Effector memory CD8-positive, alpha-beta T cell (primary cell): ENCODE measurements at regions not wholly inside any gene's neighbourhood (a gene's known extent, or its start where the extent isn't known, plus 50 kb on each side); places are given as distances from the start of the nearest gene placed in this dataset.
"Not testable (repeated sequence)": the region's sequence is repeated elsewhere in the genome, so short reads cannot be mapped to it uniquely, and the experiment has no call there.

Experiments
- ATAC-seq: fragments of 150-1000 bp; cut with Tn5 transposase; replicated peaks from 2 replicates; pipeline ENCODE4 v1.10.0; 2021; ENCODE audit warnings: mild to moderate bottlenecking, moderate library complexity
- DNase-seq, 3 experiments: peaks; one replicate each; pipeline ENCODE4 v3.0.0; 2021
- H3K27ac Mint-ChIP-seq, 2 donors: one replicate each; pipeline ENCODE4 v1.8.0; 2022; ENCODE audit warnings: mild to moderate bottlenecking in 2 of 2, mixed read lengths in 2 of 2, moderate library complexity in 2 of 2
- H3K27me3 Mint-ChIP-seq, 2 donors: one replicate each; pipeline ENCODE4 v1.8.0; 2022; ENCODE audit warnings: mixed read lengths in 2 of 2
- H3K36me3 Mint-ChIP-seq: one replicate; pipeline ENCODE4 v1.8.0; 2022; ENCODE audit warnings: mild to moderate bottlenecking, moderate library complexity, mixed read lengths; ENCODE audit not compliant: insufficient read depth
- H3K4me1 Mint-ChIP-seq, 2 donors: one replicate each; pipeline ENCODE4 v1.8.0; 2022; ENCODE audit warnings: low read depth in 2 of 2, mixed read lengths in 2 of 2
- H3K4me3 Mint-ChIP-seq, 2 donors: one replicate each; pipeline ENCODE4 v1.8.0; 2022; ENCODE audit warnings: mild to moderate bottlenecking in 2 of 2, mixed read lengths in 2 of 2, moderate library complexity in 2 of 2
- H3K9me3 Mint-ChIP-seq, 2 donors: one replicate each; pipeline ENCODE4 v1.8.0; 2022; ENCODE audit warnings: mixed read lengths in 2 of 2

- no peak overlapping the region for H3K4me3 Mint-ChIP-seq
- no peak for ATAC-seq
Measured at GRCh38 chr5:115453391-115454095, 91.0 kb downstream of the FEM1C start.

GRCh38 chr5:115452536-115453235 lies 91.9 kb downstream of the FEM1C start:
- ATAC-seq (no peak), DNase-seq (no peak)
- Mint-ChIP-seq H3K9me3 (no peaks in the 10 kb centered on the region), H3K4me1 (no peaks in the 10 kb centered on the region), H3K4me3 (no peak overlapping the region), H3K36me3 (no peaks in the 10 kb centered on the region), H3K27me3 (no peaks in the 10 kb centered on the region), H3K27ac (no peak overlapping the region)

More at GRCh38 chr5:115453391-115454095, 91.0 kb downstream of the FEM1C start:
- no peak overlapping the region for H3K27ac Mint-ChIP-seq
- no peaks in the 10 kb centered on the region for H3K9me3 Mint-ChIP-seq
- DNase-seq, result no peak
- no peaks in the 10 kb centered on the region for H3K36me3 Mint-ChIP-seq
- no peaks in the 10 kb centered on the region for H3K4me1 Mint-ChIP-seq
- H3K27me3 Mint-ChIP-seq, result no peaks in the 10 kb centered on the region

- Mint-ChIP-seq H3K4me1 (no peaks in the 10 kb centered on the region), H3K9me3 (no peaks in the 10 kb centered on the region), H3K36me3 (no peaks in the 10 kb centered on the region), H3K27me3 (no peaks in the 10 kb centered on the region), H3K27ac (no peak overlapping the region), H3K4me3 (no peak overlapping the region)
- ATAC-seq, result no peak
- no peak for DNase-seq
Measured at GRCh38 chr5:115452083-115452482, 92.5 kb downstream of the FEM1C start.

DNA sequence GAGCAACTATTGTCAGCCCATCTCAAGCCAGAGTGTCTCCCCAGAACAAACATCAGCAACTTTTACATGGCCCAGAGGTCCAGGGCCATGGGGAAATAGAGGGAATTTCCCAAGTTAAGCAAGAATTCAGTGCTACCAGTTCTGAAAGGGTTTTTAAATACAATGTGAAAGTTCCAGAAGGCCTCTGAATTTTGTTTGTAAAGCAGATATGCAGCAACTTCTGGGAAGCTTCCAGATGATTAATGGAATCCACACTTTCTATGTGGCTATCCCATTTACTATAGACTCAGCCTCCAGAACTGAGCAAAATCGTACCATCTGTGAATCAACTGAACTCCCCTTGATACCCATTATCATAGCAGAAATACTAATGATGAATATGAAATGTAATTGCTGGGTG lies 93.8 kb downstream of the FEM1C start:
- Mint-ChIP-seq H3K4me3 (no peak overlapping the region), H3K27me3 (no peaks in the 10 kb centered on the region), H3K36me3 (no peaks in the 10 kb centered on the region), H3K27ac (no peak overlapping the region), H3K9me3 (no peaks in the 10 kb centered on the region), H3K4me1 (no peaks in the 10 kb centered on the region)
- ATAC-seq, result no peak
- DNase-seq, result no peak

DNA sequence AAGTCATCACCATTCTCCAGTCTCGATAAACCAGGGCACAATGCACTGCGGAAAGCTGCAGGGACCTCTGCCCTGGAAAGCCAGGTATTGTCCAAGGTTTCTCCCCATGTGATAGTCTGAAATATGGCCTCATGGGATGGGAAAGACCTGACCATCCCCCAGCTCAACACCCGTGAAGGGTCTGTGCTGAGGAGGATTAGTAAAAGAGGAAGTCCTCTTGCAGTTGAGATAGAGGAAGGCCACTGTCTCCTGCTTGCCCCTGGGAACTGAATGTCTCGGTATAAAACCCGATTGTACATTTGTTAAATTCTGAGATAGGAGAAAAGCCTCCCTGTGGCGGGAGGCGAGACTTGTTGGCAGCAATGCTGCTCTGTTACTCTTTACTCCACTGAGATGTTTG lies 95.9 kb downstream of the FEM1C start:
- H3K4me1 Mint-ChIP-seq, H3K4me3 Mint-ChIP-seq, ATAC-seq, H3K9me3 Mint-ChIP-seq, H3K27ac Mint-ChIP-seq, DNase-seq, H3K36me3 Mint-ChIP-seq: not testable (repeated sequence)
- H3K27me3 Mint-ChIP-seq, result peaks cover 11 to 15% of the 10 kb centered on the region in 2 donors

GRCh38 chr5:115440782-115441451 lies 103.7 kb downstream of the FEM1C start:
- Mint-ChIP-seq H3K27me3 (peaks cover 39 to 59% of the 10 kb centered on the region in 2 donors), H3K36me3 (no peaks in the 10 kb centered on the region), H3K4me3 (no peak overlapping the region), H3K4me1 (no peaks in the 10 kb centered on the region), H3K27ac (no peak overlapping the region), H3K9me3 (peaks cover 3 to 19% of the 10 kb centered on the region in 2 donors)
- no peak for DNase-seq
- ATAC-seq, result no peak

- peaks cover 3 to 19% of the 10 kb centered on the region in 2 donors for H3K9me3 Mint-ChIP-seq
- peaks cover 34 to 55% of the 10 kb centered on the region in 2 donors for H3K27me3 Mint-ChIP-seq
- DNase-seq (no peak), ATAC-seq (no peak)
- H3K4me1 Mint-ChIP-seq, result no peaks in the 10 kb centered on the region
- no peaks in the 10 kb centered on the region for H3K36me3 Mint-ChIP-seq
- no peak overlapping the region for H3K4me3 Mint-ChIP-seq
- H3K27ac Mint-ChIP-seq, result no peak overlapping the region
Measured at GRCh38 chr5:115439639-115440038, 104.9 kb downstream of the FEM1C start.

DNA sequence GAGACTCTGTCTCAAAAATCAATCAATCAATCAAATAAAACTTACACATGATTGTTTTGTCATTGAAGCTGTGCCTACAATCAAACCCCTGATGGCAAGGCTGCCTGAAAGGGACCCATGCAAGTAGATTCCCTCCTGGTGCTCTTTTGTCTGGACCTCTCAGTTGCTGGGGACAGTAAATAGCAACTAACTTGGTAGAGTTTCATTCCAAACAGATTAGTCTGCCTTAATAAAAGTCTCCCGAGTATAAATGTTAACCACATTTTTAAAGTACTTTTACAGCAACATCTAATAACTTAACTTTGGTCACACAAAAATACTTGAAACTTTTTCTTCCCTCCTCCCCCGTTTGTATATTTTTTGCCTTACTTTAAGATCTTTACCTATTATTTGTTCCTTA lies 105.5 kb downstream of the FEM1C start:
- no peak for ATAC-seq
- peaks cover 34 to 49% of the 10 kb centered on the region in 2 donors for H3K27me3 Mint-ChIP-seq

GRCh38 chr5:115435778-115436712 lies 108.5 kb downstream of the FEM1C start:
- no peak overlapping the region for H3K4me3 Mint-ChIP-seq
- H3K9me3 Mint-ChIP-seq, result peaks cover 0 to 9% of the 10 kb centered on the region in 2 donors
- no peaks in the 10 kb centered on the region for H3K36me3 Mint-ChIP-seq
- ATAC-seq, result no peak
- DNase-seq, result no peak
- no peak overlapping the region for H3K27ac Mint-ChIP-seq
- peaks cover 17 to 37% of the 10 kb centered on the region in 2 donors for H3K27me3 Mint-ChIP-seq
- no peaks in the 10 kb centered on the region for H3K4me1 Mint-ChIP-seq

More for the DNA sequence above, 105.5 kb downstream of the FEM1C start:
- Mint-ChIP-seq H3K36me3 (no peaks in the 10 kb centered on the region), H3K4me1 (no peaks in the 10 kb centered on the region), H3K4me3 (no peak overlapping the region), H3K27ac (no peak overlapping the region), H3K9me3 (peaks cover 3 to 19% of the 10 kb centered on the region in 2 donors)
- DNase-seq, result no peak

DNA sequence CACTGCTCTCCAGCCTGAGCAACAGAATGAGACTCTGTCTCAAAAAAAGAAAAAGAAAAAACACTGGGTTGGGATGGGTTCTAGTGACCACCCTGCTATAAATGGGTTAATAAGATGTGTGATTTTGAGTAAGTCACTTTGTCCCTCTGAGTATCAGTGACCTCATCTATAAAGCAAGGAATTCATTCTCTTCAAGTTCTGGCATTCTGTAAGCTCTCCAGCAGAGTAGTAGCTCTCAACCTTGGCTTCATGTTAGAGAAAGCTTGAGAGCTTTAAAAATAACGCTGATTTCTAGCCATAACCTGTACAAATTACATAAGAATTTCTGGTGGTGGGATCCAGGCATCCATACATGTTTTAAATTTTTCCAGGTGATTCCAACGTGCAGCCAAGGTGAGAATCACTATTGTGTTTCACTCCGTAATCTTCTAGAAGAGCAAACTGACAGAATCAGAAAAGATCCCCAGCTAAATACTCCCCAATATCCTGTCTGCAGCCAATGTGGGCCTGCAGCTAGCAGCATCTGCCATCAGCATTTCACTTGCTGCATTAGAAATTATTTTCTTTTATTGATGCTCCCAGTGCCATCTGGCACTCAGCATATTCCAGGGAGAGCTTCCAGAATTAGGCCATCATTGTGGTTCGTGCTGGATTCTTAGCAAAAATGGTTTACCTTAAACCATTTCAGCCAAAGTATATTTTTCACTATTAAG lies 109.4 kb downstream of the FEM1C start:
- Mint-ChIP-seq H3K4me3 (no peak overlapping the region), H3K36me3 (no peaks in the 10 kb centered on the region), H3K9me3 (peaks cover 0 to 8% of the 10 kb centered on the region in 2 donors), H3K4me1 (no peaks in the 10 kb centered on the region), H3K27me3 (peaks cover 11 to 29% of the 10 kb centered on the region in 2 donors), H3K27ac (no peak overlapping the region)
- ATAC-seq (no peak), DNase-seq (no peak)

GRCh38 chr5:115433918-115434317 lies 110.7 kb downstream of the FEM1C start:
- peaks cover 8 to 24% of the 10 kb centered on the region in 2 donors for H3K27me3 Mint-ChIP-seq

GRCh38 chr5:115432691-115433090 lies 111.9 kb downstream of the FEM1C start:
- ATAC-seq (no peak), DNase-seq (no peak)
- Mint-ChIP-seq H3K4me1 (no peaks in the 10 kb centered on the region), H3K9me3 (no peaks in the 10 kb centered on the region), H3K36me3 (no peaks in the 10 kb centered on the region), H3K27me3 (peaks cover 8 to 24% of the 10 kb centered on the region in 2 donors), H3K27ac (no peak overlapping the region), H3K4me3 (no peak overlapping the region)

More at GRCh38 chr5:115433918-115434317, 110.7 kb downstream of the FEM1C start:
- ATAC-seq, result no peak
- Mint-ChIP-seq H3K9me3 (no peaks in the 10 kb centered on the region), H3K4me1 (no peaks in the 10 kb centered on the region), H3K27ac (no peak overlapping the region), H3K4me3 (no peak overlapping the region), H3K36me3 (no peaks in the 10 kb centered on the region)
- no peak for DNase-seq
